GM12892 (cell line): ENCODE measurements at regions not wholly inside any gene's neighbourhood (a gene's known extent, or its start where the extent isn't known, plus 50 kb on each side); places are given as distances from the start of the nearest gene placed in this dataset.

Experiments
- POLR2A ChIP-seq: IDR thresholded peaks from 2 replicates; pipeline ENCODE4 v1.6.1; 2011; ENCODE audit warnings: low read depth, low read length, control low read depth
- POLR2AphosphoS5 ChIP-seq: IDR thresholded peaks from 2 replicates; pipeline ENCODE4 v1.6.1; 2011; ENCODE audit warnings: low read depth, low read length, control low read depth

DNA sequence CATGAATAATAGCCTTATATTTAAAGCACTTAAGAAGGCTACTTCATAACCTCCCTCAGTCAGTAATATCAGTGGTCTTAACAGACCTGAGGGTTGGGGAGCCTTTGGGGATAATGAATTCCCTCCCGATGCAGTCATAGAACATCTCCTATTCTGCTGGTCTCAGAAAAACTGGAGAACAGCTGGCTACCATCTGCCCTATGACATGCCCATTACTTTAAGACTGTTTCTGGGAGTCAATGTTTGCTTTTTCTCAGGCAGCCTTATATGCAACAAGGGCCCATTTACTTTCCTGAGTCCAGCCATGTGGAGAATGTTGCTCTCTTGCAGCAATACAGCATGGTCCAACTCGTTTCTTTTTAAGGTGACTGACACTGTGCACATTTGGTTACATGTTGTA lies 161.7 kb upstream of the PARP11 start:
- no peak for TF ChIP-seq POLR2AphosphoS5
- TF ChIP-seq POLR2A: no peak
